GM12864 (cell line): ENCODE measurements at regions not wholly inside any gene's neighbourhood (a gene's known extent, or its start where the extent isn't known, plus 50 kb on each side); places are given as distances from the start of the nearest gene placed in this dataset.

Source experiments
- DNase-seq: peaks from one replicate; pipeline ENCODE4 v3.0.0-alpha.2; 2011; ENCODE audit warnings: low read depth
- H3K4me3 ChIP-seq: 2 replicates; pipeline ENCODE4 v1.5.1; 2011; ENCODE audit warnings: mild to moderate bottlenecking, low read depth, low read length, control low read depth
- CTCF ChIP-seq: IDR thresholded peaks from 2 replicates; pipeline ENCODE4 v1.5.1; 2011; ENCODE audit warnings: low read depth, mild to moderate bottlenecking, moderate library complexity, low read length, control low read depth, inconsistent platforms; ENCODE audit errors: missing control alignments

- no peak overlapping the region for H3K4me3 ChIP-seq
- DNase-seq: no peak
- TF ChIP-seq CTCF: no peak
Observed at GRCh38 chr5:68657055-68657961, 436.5 kb upstream of the SLC30A5 start.

GRCh38 chr5:68658810-68659372, 434.9 kb upstream of the SLC30A5 start:
- TF ChIP-seq CTCF: no peak
- DNase-seq: no peak
- H3K4me3 ChIP-seq: no peak overlapping the region

GRCh38 chr5:68659881-68660280, 433.9 kb upstream of the SLC30A5 start:
- no peak overlapping the region for H3K4me3 ChIP-seq
- TF ChIP-seq CTCF: no peak
- no peak for DNase-seq

- DNase-seq: no peak
- peak; percentile 67 for TF ChIP-seq CTCF
- no peak overlapping the region for H3K4me3 ChIP-seq
Observed at GRCh38 chr5:68661237-68661636, 432.6 kb upstream of the SLC30A5 start.

GRCh38 chr5:68662804-68663307, 431.0 kb upstream of the SLC30A5 start:
- H3K4me3 ChIP-seq: no peak overlapping the region
- TF ChIP-seq CTCF: no peak
- DNase-seq: no peak

- no peak for TF ChIP-seq CTCF
- H3K4me3 ChIP-seq: no peak overlapping the region
- DNase-seq: no peak
Observed at GRCh38 chr5:68669864-68670575, 423.8 kb upstream of the SLC30A5 start.
